Suprapubic skin (tissue), 3 donors: ENCODE measurements at regions not wholly inside any gene's neighbourhood (a gene's known extent, or its start where the extent isn't known, plus 50 kb on each side); places are given as distances from the start of the nearest gene placed in this dataset.

Experiments
- POLR2A ChIP-seq, 2 donors: fragments of 450-650 bp; IDR thresholded peaks; one replicate each; pipeline ENCODE4 v1.6.1; 2017; ENCODE audit warnings: antibody characterized with exemption in 2 of 2, mild to moderate bottlenecking in 2 of 2, moderate library complexity in 2 of 2
- TF ChIP-seq, protein P1 (sequence below), 2 donors: fragments of 200-600 bp in 1 of 2; fragments of 450-650 bp in 1 of 2; sonication (generic) in 1 of 2; IDR thresholded peaks; one replicate each; pipeline ENCODE4 v1.5.1; 2016 to 2019; ENCODE audit warnings: antibody characterized with exemption in 2 of 2, mild to moderate bottlenecking in 1 of 2, moderate library complexity in 1 of 2

DNA sequence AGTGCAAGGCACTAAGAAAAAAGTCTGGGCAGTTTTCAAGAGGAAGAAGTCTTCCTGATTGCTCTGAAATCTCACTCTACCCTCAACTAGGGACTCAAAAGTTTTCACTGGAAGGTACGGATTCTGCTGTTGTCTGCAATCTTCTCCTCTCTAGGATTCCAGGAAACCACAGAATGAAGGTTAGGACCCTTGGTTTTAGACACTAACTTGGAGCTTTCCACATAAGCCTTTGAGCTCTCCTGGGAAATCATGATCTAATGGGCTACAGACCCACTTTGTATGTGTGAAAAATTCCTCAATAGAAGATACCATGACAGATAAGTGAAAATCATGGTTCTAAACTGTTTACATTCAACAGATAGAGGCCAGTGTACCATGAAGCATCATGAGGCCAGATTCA lies 265.1 kb downstream of the PSAT1 start:
- TF ChIP-seq, protein P1, sequence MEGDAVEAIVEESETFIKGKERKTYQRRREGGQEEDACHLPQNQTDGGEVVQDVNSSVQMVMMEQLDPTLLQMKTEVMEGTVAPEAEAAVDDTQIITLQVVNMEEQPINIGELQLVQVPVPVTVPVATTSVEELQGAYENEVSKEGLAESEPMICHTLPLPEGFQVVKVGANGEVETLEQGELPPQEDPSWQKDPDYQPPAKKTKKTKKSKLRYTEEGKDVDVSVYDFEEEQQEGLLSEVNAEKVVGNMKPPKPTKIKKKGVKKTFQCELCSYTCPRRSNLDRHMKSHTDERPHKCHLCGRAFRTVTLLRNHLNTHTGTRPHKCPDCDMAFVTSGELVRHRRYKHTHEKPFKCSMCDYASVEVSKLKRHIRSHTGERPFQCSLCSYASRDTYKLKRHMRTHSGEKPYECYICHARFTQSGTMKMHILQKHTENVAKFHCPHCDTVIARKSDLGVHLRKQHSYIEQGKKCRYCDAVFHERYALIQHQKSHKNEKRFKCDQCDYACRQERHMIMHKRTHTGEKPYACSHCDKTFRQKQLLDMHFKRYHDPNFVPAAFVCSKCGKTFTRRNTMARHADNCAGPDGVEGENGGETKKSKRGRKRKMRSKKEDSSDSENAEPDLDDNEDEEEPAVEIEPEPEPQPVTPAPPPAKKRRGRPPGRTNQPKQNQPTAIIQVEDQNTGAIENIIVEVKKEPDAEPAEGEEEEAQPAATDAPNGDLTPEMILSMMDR (IDR thresholded peaks at IDR 0.05): no peak
- TF ChIP-seq POLR2A (IDR thresholded peaks at IDR 0.05): no peak
